Brain microvascular endothelial cell (primary cell): ENCODE measurements at regions not wholly inside any gene's neighbourhood (a gene's known extent, or its start where the extent isn't known, plus 50 kb on each side); places are given as distances from the start of the nearest gene placed in this dataset.

Source experiments
- DNase-seq: peaks from one replicate; pipeline ENCODE4 v3.0.0-alpha.2; 2020
- H3K27ac ChIP-seq: fragments of 250-450 bp; sonication (Bioruptor Pico); 2 replicates; pipeline ENCODE4 v1.5.1; 2020; ENCODE audit warnings: mild to moderate bottlenecking, moderate library complexity
- H3K27me3 ChIP-seq: fragments of 250-450 bp; sonication (Bioruptor Pico); replicated peaks from 2 replicates; pipeline ENCODE4 v1.5.1; 2020; ENCODE audit warnings: mild to moderate bottlenecking
- H3K36me3 ChIP-seq: fragments of 250-450 bp; sonication (Bioruptor Pico); replicated peaks from 2 replicates; pipeline ENCODE4 v1.5.1; 2020; ENCODE audit warnings: mild to moderate bottlenecking
- H3K4me3 ChIP-seq: 2 replicates; pipeline ENCODE4 v1.5.1; 2011; ENCODE audit warnings: low read depth, mild to moderate bottlenecking, control low read depth, low read length, moderate library complexity
- in situ Hi-C: cut with HindIII; loops from 2 replicates; pipeline ENCODE4 v1.10.0; 2017; ENCODE audit warnings: low sequenced_read_pairs, low pct_ligation_motif_present
- TF ChIP-seq, protein P1 (sequence below): IDR thresholded peaks from 2 replicates; pipeline ENCODE4 v1.5.1; 2011; ENCODE audit warnings: low read depth, mild to moderate bottlenecking, moderate library complexity, low read length, control low read depth, inconsistent platforms; ENCODE audit errors: missing control alignments

GRCh38 chr3:186459108-186459467 lies 85.1 kb downstream of the CRYGS start:
- H3K36me3 ChIP-seq, result no peaks in the 10 kb centered on the region
- H3K27me3 ChIP-seq, result peaks cover 16% of the 10 kb centered on the region
- no peak overlapping the region for H3K27ac ChIP-seq
- in situ Hi-C loops, result no loop called here
- TF ChIP-seq, protein P1, sequence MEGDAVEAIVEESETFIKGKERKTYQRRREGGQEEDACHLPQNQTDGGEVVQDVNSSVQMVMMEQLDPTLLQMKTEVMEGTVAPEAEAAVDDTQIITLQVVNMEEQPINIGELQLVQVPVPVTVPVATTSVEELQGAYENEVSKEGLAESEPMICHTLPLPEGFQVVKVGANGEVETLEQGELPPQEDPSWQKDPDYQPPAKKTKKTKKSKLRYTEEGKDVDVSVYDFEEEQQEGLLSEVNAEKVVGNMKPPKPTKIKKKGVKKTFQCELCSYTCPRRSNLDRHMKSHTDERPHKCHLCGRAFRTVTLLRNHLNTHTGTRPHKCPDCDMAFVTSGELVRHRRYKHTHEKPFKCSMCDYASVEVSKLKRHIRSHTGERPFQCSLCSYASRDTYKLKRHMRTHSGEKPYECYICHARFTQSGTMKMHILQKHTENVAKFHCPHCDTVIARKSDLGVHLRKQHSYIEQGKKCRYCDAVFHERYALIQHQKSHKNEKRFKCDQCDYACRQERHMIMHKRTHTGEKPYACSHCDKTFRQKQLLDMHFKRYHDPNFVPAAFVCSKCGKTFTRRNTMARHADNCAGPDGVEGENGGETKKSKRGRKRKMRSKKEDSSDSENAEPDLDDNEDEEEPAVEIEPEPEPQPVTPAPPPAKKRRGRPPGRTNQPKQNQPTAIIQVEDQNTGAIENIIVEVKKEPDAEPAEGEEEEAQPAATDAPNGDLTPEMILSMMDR, result no peak
- no peak overlapping the region for H3K4me3 ChIP-seq
- DNase-seq, result no peak

- in situ Hi-C loops, result no loop called here
- Histone ChIP-seq H3K27me3 (peaks cover 20% of the 10 kb centered on the region), H3K27ac (no peak overlapping the region), H3K36me3 (no peaks in the 10 kb centered on the region), H3K4me3 (no peak overlapping the region)
- TF ChIP-seq, protein P1, result no peak
- no peak for DNase-seq
These were observed 85.7 kb downstream of the CRYGS start for GRCh38 chr3:186458306-186459107.

DNA sequence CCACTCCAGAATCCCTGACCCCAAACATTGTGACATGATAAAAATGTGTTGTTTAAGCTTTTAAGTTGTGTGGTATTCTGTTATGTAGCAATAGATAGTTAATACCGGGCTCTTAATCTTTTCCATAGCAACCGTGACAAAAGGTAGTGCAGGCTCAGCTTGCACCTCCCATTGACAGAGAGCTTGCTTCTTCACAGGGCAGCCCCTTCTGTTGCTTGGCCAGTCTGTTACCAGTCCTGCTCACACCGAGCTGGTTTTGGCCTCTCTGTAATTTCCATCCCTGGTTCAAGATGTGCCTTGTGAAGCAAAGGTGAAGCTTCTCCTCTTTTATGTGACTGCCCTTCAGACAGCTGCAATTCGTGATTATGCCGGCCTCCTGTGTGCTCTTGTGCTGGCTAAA lies 86.9 kb downstream of the CRYGS start:
- peaks cover 21% of the 10 kb centered on the region for H3K27me3 ChIP-seq
- no peak overlapping the region for H3K27ac ChIP-seq
- in situ Hi-C loops, result no loop called here
- DNase-seq, result no peak
- H3K36me3 ChIP-seq, result no peaks in the 10 kb centered on the region
- TF ChIP-seq, protein P1, result no peak
- H3K4me3 ChIP-seq, result no peak overlapping the region

DNA sequence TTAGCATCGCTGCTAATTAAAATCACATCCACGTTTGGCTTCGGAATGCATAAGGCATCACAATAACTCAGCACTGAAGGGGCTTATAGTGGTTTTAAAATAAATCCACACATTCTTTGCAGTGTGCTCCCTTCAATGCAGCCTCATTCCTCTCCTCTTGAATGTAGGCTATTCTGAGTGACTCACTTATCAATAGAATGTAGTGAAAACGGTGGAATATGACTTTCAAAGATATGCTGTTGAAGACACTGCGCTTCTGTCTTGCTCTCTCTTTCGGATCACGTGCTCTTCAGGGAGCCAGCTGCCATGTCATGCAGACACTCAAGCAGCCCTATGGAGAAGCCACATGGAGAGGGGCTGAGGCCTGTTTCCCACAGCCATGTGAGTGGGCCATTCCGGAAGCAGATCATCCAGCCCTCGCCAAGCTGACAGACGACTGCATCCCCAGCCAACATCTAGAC lies 87.4 kb downstream of the CRYGS start:
- in situ Hi-C loops, result no loop called here
- Histone ChIP-seq H3K27me3 (peaks cover 21% of the 10 kb centered on the region), H3K36me3 (no peaks in the 10 kb centered on the region), H3K4me3 (no peak overlapping the region), H3K27ac (no peak overlapping the region)
- DNase-seq, result no peak
- TF ChIP-seq, protein P1, result no peak

DNA sequence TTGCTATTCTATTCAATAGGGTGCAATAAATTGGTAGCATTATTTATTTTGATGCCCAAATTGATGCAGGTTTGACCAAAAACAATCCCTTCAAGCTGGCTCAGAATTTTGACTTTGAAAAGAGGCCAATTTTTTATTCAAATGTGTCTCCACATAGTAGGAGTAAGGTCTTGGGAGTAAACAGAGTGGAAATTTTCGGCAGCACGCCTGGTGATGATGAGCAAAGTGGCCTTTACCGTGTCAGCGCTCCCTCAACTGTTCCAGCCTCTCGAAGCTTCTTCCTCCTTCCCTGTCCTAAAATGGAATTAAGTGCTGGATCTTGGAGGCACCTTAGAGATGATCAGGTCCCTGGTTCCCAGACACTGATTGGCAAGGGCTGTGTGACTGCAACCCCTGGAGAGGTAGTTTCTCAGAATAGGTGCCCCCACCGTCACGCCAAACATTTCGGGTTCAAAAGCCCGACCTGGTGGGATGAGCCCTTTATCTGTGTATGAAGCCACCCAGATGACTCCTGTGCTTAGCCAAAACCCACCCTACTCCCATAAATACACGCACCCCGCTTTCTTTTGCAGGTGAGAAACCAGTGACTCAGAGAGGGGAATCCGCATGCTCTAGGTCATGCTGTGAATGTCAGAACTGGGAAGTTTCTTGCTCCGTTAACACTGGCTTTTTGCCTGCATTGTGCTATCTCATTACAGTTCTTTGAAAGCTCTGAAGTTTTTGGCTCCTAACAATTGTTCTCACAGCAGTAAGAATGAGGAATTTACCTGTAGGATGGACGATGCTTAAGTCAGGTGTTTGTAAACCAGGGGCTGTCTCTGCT lies 89.1 kb downstream of the CRYGS start:
- Histone ChIP-seq H3K27ac (no peak overlapping the region), H3K36me3 (no peaks in the 10 kb centered on the region)
- in situ Hi-C loops, result no loop called here

More for the DNA sequence above, 89.1 kb downstream of the CRYGS start:
- H3K4me3 ChIP-seq, result no peak overlapping the region
- H3K27me3 ChIP-seq, result peaks cover 21% of the 10 kb centered on the region
- TF ChIP-seq, protein P1, result no peak
- no peak for DNase-seq
